SK-N-SH (cell line): ENCODE measurements at regions not wholly inside any gene's neighbourhood (a gene's known extent, or its start where the extent isn't known, plus 50 kb on each side); places are given as distances from the start of the nearest gene placed in this dataset.

Source experiments
- CTCF ChIA-PET: fragments of 300-600, 350-600 bp; formaldehyde crosslinking; extraction: SDS; loops from one replicate; lab custom pipeline; 2021; lab: Yijun Ruan, JAX
- POLR2A ChIA-PET: fragments of 350-600 bp; sonication (Branson Sonifier 250); formaldehyde crosslinking; extraction: SDS; loops from one replicate; lab custom pipeline; 2020; ENCODE audit warnings: antibody characterized with exemption, inconsistent platforms; lab: Yijun Ruan, JAX
- DNase-seq: peaks from one replicate; pipeline ENCODE4 v3.0.0; 2012
- H2AFZ ChIP-seq: fragments of 200-600 bp; sonication (generic); 2 replicates; pipeline ENCODE4 v1.8.1; 2016; ENCODE audit warnings: antibody characterized with exemption, mild to moderate bottlenecking, low read depth
- H3F3A ChIP-seq: fragments of 200-600 bp; sonication (generic); replicated peaks from 2 replicates; pipeline ENCODE3; 2016; ENCODE audit warnings: antibody characterized with exemption, mild to moderate bottlenecking; ENCODE audit not compliant: insufficient read depth
- H3K27ac ChIP-seq, 2 experiments: fragments of 200-500 bp in 1 of 2; fragments of 200-600 bp in 1 of 2; sonication (Bioruptor generic) in 1 of 2; sonication (generic), shearing (Covaris generic) in 1 of 2; 2 replicates each; pipeline versions ENCODE4 v1.5.1 to v1.6.1; 2014 to 2016; ENCODE audit warnings: low read depth in 2 of 2, inconsistent platforms in 1 of 2, low read length in 1 of 2, mild to moderate bottlenecking in 1 of 2, mixed read lengths in 1 of 2
- H3K27me3 ChIP-seq: fragments of 200-600 bp; sonication (generic), shearing (Covaris generic); 2 replicates; pipeline ENCODE4 v1.6.1; 2016; ENCODE audit warnings: mixed run types; ENCODE audit not compliant: insufficient read depth
- H3K36me3 ChIP-seq, 2 experiments: fragments of 200-500 bp in 1 of 2; fragments of 200-600 bp in 1 of 2; sonication (Bioruptor generic) in 1 of 2; sonication (generic) in 1 of 2; replicated peaks in 1 of 2; 2 replicates each; pipeline versions ENCODE3 to v1.5.1; 2014 to 2016; ENCODE audit warnings: low read length in 1 of 2, mild to moderate bottlenecking in 1 of 2; ENCODE audit not compliant: insufficient read depth in 2 of 2, control insufficient read depth in 1 of 2
- H3K4me1 ChIP-seq, 2 experiments: fragments of 200-500 bp in 1 of 2; fragments of 200-600 bp in 1 of 2; sonication (Bioruptor generic) in 1 of 2; sonication (generic), shearing (Covaris generic) in 1 of 2; 2 replicates each; pipeline versions ENCODE4 v1.5.1 to v1.6.1; 2014 to 2016; ENCODE audit warnings: low read depth in 1 of 2, low read length in 1 of 2, mixed run types in 1 of 2; ENCODE audit not compliant: insufficient read depth in 2 of 2, control insufficient read depth in 1 of 2
- H3K4me2 ChIP-seq: fragments of 200-600 bp; sonication (generic), shearing (Covaris generic); 2 replicates; pipeline ENCODE4 v1.6.1; 2017; ENCODE audit warnings: mixed run types
- H3K4me3 ChIP-seq, 2 experiments: fragments of 200-500 bp in 1 of 2; fragments of 200-600 bp in 1 of 2; sonication (Bioruptor generic) in 1 of 2; sonication (generic), shearing (Covaris generic) in 1 of 2; 2 replicates each; pipeline versions ENCODE4 v1.5.1 to v1.8.1; 2014 to 2016; ENCODE audit warnings: low read depth in 2 of 2, inconsistent platforms in 1 of 2, low read length in 1 of 2, mild to moderate bottlenecking in 1 of 2, mixed read lengths in 1 of 2, moderate library complexity in 1 of 2
- H3K79me2 ChIP-seq: fragments of 200-600 bp; sonication (generic); 2 replicates; pipeline ENCODE4 v1.8.1; 2017; ENCODE audit warnings: mild to moderate bottlenecking; ENCODE audit not compliant: insufficient read depth
- H3K9ac ChIP-seq: fragments of 200-600 bp; sonication (generic); 2 replicates; pipeline ENCODE4 v1.6.1; 2017; ENCODE audit warnings: mixed run types
- H3K9me2 ChIP-seq: fragments of 200-600 bp; sonication (generic); 2 replicates; pipeline ENCODE4 v1.6.1; 2017; ENCODE audit warnings: mixed run types
- H3K9me3 ChIP-seq: fragments of 200-600 bp; sonication (generic); 2 replicates; pipeline ENCODE4 v1.6.1; 2017; ENCODE audit warnings: mixed run types, mild to moderate bottlenecking, moderate library complexity
- H4K20me1 ChIP-seq: fragments of 200-600 bp; sonication (generic); 2 replicates; pipeline ENCODE4 v1.6.1; 2017; ENCODE audit warnings: mild to moderate bottlenecking, mixed run types; ENCODE audit not compliant: insufficient read depth
- FOSL2 ChIP-seq: IDR thresholded peaks from 2 replicates; pipeline ENCODE4 v1.4.0; 2012; ENCODE audit warnings: low read depth, mild to moderate bottlenecking, moderate library complexity, borderline replicate concordance
- FOXM1 ChIP-seq: IDR thresholded peaks from 2 replicates; pipeline ENCODE4 v1.4.0; 2012; ENCODE audit warnings: low read depth, mild to moderate bottlenecking
- GABPA ChIP-seq: IDR thresholded peaks from 2 replicates; pipeline ENCODE4 v1.4.0; 2012; ENCODE audit warnings: low read depth, mild to moderate bottlenecking
- MXI1 ChIP-seq: IDR thresholded peaks from 2 replicates; pipeline ENCODE4 v1.6.1; 2012; ENCODE audit warnings: mild to moderate bottlenecking, low read depth, low read length, improper control_type of control experiment
- NFIC ChIP-seq: IDR thresholded peaks from 2 replicates; pipeline ENCODE4 v1.4.0; 2012; ENCODE audit warnings: borderline replicate concordance
- PBX3 ChIP-seq: IDR thresholded peaks from 2 replicates; pipeline ENCODE4; 2012
- POLR2AphosphoS5 ChIP-seq: IDR thresholded peaks from 2 replicates; pipeline ENCODE4 v1.6.1; 2012; ENCODE audit warnings: low read depth, low read length
- RAD21 ChIP-seq: IDR thresholded peaks from 2 replicates; pipeline ENCODE4 v1.6.1; 2012; ENCODE audit warnings: mild to moderate bottlenecking, low read length
- REST ChIP-seq: IDR thresholded peaks from 2 replicates; pipeline ENCODE4 v1.6.1; 2012; ENCODE audit warnings: mild to moderate bottlenecking, low read depth, low read length, moderate library complexity
- RXRA ChIP-seq: IDR thresholded peaks from 2 replicates; pipeline ENCODE4 v1.4.0; 2012; ENCODE audit warnings: low read depth, mild to moderate bottlenecking, borderline replicate concordance
- SMC3 ChIP-seq: IDR thresholded peaks from 2 replicates; pipeline ENCODE4 v1.6.1; 2012; ENCODE audit warnings: low read depth, low read length, improper control_type of control experiment
- TAF1 ChIP-seq: IDR thresholded peaks from 2 replicates; pipeline ENCODE4 v1.6.1; 2012; ENCODE audit warnings: low read depth, mild to moderate bottlenecking, low read length, moderate library complexity, borderline replicate concordance
- TCF12 ChIP-seq: IDR thresholded peaks from 2 replicates; pipeline ENCODE4 v1.4.0; 2012
- TEAD4 ChIP-seq: IDR thresholded peaks from 2 replicates; pipeline ENCODE4 v1.4.0; 2012; ENCODE audit warnings: mild to moderate bottlenecking, borderline replicate concordance; ENCODE audit not compliant: insufficient read depth
- YY1 ChIP-seq: IDR thresholded peaks from 2 replicates; pipeline ENCODE4 v1.4.0; 2012; ENCODE audit warnings: low read depth, mild to moderate bottlenecking
- WGBS: methylation state at CpG from one replicate; pipeline ENCODE4 v1.1.6; 2017; ENCODE audit warnings: low lambda C conversion rate; 5-methylcytosine and 5-hydroxymethylcytosine counted together

GRCh38 chr10:21393931-21394330 lies 131.6 kb downstream of the SKIDA1 start:
- H3K36me3 ChIP-seq = no peaks in the 10 kb centered on the region
- no peaks in the 10 kb centered on the region for H3K27me3 ChIP-seq
- H3K27ac ChIP-seq = no peak overlapping the region
- WGBS = 91% methylated on average over 14 of the region's 20 CpGs
- H2AFZ ChIP-seq = no peak overlapping the region
- H3K9me2 ChIP-seq = no peaks in the 10 kb centered on the region
- H3K4me1 ChIP-seq = peaks cover 0 to 4% of the 10 kb centered on the region in 2 experiments; a peak in 1 of 4 replicates
- H3K4me3 ChIP-seq = no peak overlapping the region
- ChIA-PET POLR2A (no interaction called here), CTCF (no interaction called here)
- H3K9ac ChIP-seq = no peak overlapping the region
- H3K4me2 ChIP-seq = no peak overlapping the region
- no peak for DNase-seq
- TF ChIP-seq MXI1 (no peak), POLR2AphosphoS5 (no peak), SMC3 (no peak), RAD21 (no peak), FOSL2 (no peak), TAF1 (no peak), FOXM1 (no peak), NFIC (no peak), TCF12 (no peak), YY1 (no peak), REST (no peak), RXRA (no peak), PBX3 (no peak), TEAD4 (no peak)
- no peaks in the 10 kb centered on the region for H3K79me2 ChIP-seq
- H4K20me1 ChIP-seq = no peaks in the 10 kb centered on the region
- H3F3A ChIP-seq = peaks cover 4% of the 10 kb centered on the region
- H3K9me3 ChIP-seq = no peaks in the 10 kb centered on the region

GRCh38 chr10:21388589-21388988 lies 136.9 kb downstream of the SKIDA1 start:
- ChIA-PET POLR2A (no interaction called here), CTCF (no interaction called here)
- no peaks in the 10 kb centered on the region for H3K79me2 ChIP-seq

More at GRCh38 chr10:21388589-21388988, 136.9 kb downstream of the SKIDA1 start:
- 91% methylated on average over 8 of the region's 8 CpGs for WGBS
- Histone ChIP-seq H3K9me2 (no peaks in the 10 kb centered on the region), H3K4me1 (no peaks in the 10 kb centered on the region), H3F3A (no peaks in the 10 kb centered on the region), H3K27ac (no peak overlapping the region), H3K9ac (no peak overlapping the region), H3K4me3 (no peak overlapping the region), H3K4me2 (no peak overlapping the region), H4K20me1 (no peaks in the 10 kb centered on the region), H3K27me3 (no peaks in the 10 kb centered on the region), H2AFZ (no peak overlapping the region), H3K9me3 (no peaks in the 10 kb centered on the region), H3K36me3 (no peaks in the 10 kb centered on the region)
- DNase-seq = no peak
- no peak for TF ChIP-seq GABPA
